ENCODE measurements at regions not wholly inside any gene's neighbourhood (a gene's known extent, or its start where the extent isn't known, plus 50 kb on each side); places are given as distances from the start of the nearest gene placed in this dataset.

DNA sequence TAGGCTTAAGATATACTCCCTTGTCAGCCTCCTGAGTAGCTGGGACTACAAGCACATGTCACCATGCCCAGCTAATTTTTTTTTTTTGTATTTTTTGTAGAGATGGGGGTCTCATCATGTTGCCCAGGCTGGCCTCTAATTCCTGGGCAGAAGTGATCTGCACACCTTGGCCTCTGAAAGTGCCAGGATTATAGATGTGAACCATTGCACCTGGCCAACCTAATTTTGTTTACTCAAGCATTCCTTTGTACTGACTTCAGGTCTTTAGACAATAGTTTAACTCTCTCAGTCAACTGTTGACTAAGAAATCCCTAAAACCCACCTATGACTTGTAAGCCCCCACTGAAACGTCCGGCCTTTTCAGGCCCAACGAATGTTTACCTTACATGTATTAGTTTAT lies 628.3 kb upstream of the CDH8 start:
- no peak for DNase-seq
- intact Hi-C loops (cut with DNase I; ENCODE audit: low total_unique reads), result no loop called here
- H3K36me3 ChIP-seq, result no peaks in the 10 kb centered on the region
- in situ Hi-C loops (cut with MboI; ENCODE audit: low pct_ligation_motif_present in 1 of 4, low pct_unique_long_range_greater_than_20kb in 1 of 4, low sequenced_read_pairs in 3 of 4), result no loop called here
- peaks cover 0 to 9% of the 10 kb centered on the region in 2 donors for H3K9me3 ChIP-seq
- 21 to 58% methylated on average over 3 of the region's 3 CpGs for WGBS, 2 donors (ENCODE audit: low coverage in 1 of 2)
- H3K27ac ChIP-seq, result no peak overlapping the region
- no peaks in the 10 kb centered on the region for H3K4me1 ChIP-seq
- H3K4me3 ChIP-seq, result no peak overlapping the region
- no peaks in the 10 kb centered on the region for H3K27me3 ChIP-seq
- no peak for TF ChIP-seq POLR2A (IDR thresholded peaks at IDR 0.05)
- TF ChIP-seq POLR2AphosphoS5 (IDR thresholded peaks at IDR 0.05), result no peak
- TF ChIP-seq, protein P1, sequence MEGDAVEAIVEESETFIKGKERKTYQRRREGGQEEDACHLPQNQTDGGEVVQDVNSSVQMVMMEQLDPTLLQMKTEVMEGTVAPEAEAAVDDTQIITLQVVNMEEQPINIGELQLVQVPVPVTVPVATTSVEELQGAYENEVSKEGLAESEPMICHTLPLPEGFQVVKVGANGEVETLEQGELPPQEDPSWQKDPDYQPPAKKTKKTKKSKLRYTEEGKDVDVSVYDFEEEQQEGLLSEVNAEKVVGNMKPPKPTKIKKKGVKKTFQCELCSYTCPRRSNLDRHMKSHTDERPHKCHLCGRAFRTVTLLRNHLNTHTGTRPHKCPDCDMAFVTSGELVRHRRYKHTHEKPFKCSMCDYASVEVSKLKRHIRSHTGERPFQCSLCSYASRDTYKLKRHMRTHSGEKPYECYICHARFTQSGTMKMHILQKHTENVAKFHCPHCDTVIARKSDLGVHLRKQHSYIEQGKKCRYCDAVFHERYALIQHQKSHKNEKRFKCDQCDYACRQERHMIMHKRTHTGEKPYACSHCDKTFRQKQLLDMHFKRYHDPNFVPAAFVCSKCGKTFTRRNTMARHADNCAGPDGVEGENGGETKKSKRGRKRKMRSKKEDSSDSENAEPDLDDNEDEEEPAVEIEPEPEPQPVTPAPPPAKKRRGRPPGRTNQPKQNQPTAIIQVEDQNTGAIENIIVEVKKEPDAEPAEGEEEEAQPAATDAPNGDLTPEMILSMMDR (IDR thresholded peaks at IDR 0.05), result no peak
- TF ChIP-seq EP300 (IDR thresholded peaks at IDR 0.05; ENCODE audit: low read depth), result no peak

DNA sequence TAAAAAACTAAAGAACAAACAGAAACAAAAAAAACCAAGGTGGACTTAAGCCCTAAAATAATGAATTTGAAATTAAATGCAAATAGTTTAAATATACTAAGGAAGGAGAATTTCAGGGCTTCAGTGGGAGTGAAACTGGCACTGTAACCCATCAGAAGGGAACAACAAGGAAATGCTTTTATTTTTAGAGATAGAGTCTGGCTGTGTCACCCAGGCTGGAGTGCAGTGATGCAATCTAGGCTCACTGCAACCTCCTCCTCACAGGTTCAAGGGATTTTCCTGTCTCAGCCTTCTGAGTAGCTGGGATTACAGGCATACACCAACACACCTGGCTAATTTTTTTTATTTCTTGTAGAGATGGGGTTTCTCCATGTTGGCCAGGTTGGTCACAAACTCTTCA lies 625.2 kb upstream of the CDH8 start:
- TF ChIP-seq, protein P1 (IDR thresholded peaks at IDR 0.05), result no peak
- no peak for TF ChIP-seq EP300 (IDR thresholded peaks at IDR 0.05; ENCODE audit: low read depth)
- no peak for TF ChIP-seq POLR2A (IDR thresholded peaks at IDR 0.05)
- no peak for TF ChIP-seq POLR2AphosphoS5 (IDR thresholded peaks at IDR 0.05)
- no peak overlapping the region for H3K4me3 ChIP-seq

DNA sequence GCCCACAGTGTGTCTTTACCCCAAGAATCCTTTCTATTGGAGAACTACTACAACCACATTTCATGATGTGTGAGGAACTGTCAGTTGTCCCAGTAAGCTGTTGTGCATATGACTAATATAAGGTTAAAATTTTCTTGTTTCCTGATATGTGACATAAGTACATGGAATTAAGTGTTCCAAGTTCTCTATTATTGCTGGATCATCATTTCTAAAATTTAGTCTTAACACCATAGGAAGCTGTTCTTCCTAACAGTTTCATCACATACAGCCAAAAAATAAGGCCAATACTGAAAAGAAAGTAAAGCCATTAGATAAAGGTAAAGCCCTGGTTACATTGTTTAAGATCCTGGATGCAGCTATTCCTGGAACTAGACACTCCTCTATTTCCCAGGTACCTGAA lies 620.9 kb upstream of the CDH8 start:
- no peaks in the 10 kb centered on the region for H3K4me1 ChIP-seq
- DNase-seq, result no peak
- H3K4me3 ChIP-seq, result no peak overlapping the region
- intact Hi-C loops (cut with DNase I; ENCODE audit: low total_unique reads) (no loop called here), in situ Hi-C loops (cut with MboI; ENCODE audit: low pct_ligation_motif_present in 1 of 4, low pct_unique_long_range_greater_than_20kb in 1 of 4, low sequenced_read_pairs in 3 of 4) (no loop called here)
- no peaks in the 10 kb centered on the region for H3K27me3 ChIP-seq
- H3K36me3 ChIP-seq, result no peaks in the 10 kb centered on the region
- no peak overlapping the region for H3K27ac ChIP-seq
- TF ChIP-seq EP300 (IDR thresholded peaks at IDR 0.05; ENCODE audit: low read depth) (no peak), POLR2A (IDR thresholded peaks at IDR 0.05) (no peak), POLR2AphosphoS5 (IDR thresholded peaks at IDR 0.05) (no peak)
- TF ChIP-seq, protein P1 (IDR thresholded peaks at IDR 0.05), result no peak
- H3K9me3 ChIP-seq, result peaks cover 0 to 9% of the 10 kb centered on the region in 2 donors

More for the DNA sequence above, 625.2 kb upstream of the CDH8 start:
- DNase-seq, result no peak
- Histone ChIP-seq H3K4me1 (no peaks in the 10 kb centered on the region), H3K27me3 (no peaks in the 10 kb centered on the region), H3K36me3 (no peaks in the 10 kb centered on the region), H3K9me3 (peaks cover 0 to 13% of the 10 kb centered on the region in 2 donors), H3K27ac (no peak overlapping the region)
- in situ Hi-C loops (cut with MboI; ENCODE audit: low pct_ligation_motif_present in 1 of 4, low pct_unique_long_range_greater_than_20kb in 1 of 4, low sequenced_read_pairs in 3 of 4) (no loop called here), intact Hi-C loops (cut with DNase I; ENCODE audit: low total_unique reads) (no loop called here)

DNA sequence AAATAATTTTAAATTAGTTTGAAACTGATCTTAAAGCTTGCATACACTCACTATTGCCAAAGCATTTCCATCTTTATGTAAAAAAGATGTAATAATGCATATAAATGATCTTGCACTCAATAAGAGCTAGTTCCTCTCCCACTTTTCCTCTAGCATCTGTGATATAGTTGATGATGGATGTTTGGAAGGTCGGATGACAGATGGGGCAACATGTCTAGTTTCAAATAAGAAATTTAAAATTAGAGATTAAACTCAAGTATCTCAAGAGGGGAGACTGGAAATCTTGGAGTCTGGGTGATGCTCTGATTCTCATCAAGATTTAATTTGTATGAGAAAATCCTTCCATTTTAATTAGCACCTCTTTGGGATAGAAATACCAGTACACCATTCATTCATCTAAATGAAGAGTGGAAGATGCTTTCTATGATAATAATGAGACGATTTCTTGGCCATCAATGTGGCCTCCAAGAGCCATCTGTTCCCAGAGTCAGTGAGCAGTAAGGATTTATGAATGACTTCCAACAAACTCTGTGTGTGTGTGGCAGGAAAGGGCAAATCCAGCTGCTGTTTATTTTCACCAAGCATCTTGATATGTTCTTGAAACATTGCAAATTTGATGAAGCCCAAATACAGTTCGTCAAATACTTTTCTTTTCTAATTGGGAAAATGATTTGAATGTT lies 616.3 kb upstream of the CDH8 start:
- H3K4me1 ChIP-seq, result no peaks in the 10 kb centered on the region
- TF ChIP-seq POLR2A (IDR thresholded peaks at IDR 0.05) (no peak), POLR2AphosphoS5 (IDR thresholded peaks at IDR 0.05) (no peak), EP300 (IDR thresholded peaks at IDR 0.05; ENCODE audit: low read depth) (no peak)
- TF ChIP-seq, protein P1 (IDR thresholded peaks at IDR 0.05), result no peak
- no peak for DNase-seq
- intact Hi-C loops (cut with DNase I; ENCODE audit: low total_unique reads), result no loop called here
- no peaks in the 10 kb centered on the region for H3K27me3 ChIP-seq
- WGBS, 2 donors (ENCODE audit: low coverage in 1 of 2), result 56 to 63% methylated on average over 3 of the region's 3 CpGs
- in situ Hi-C loops (cut with MboI; ENCODE audit: low pct_ligation_motif_present in 1 of 4, low pct_unique_long_range_greater_than_20kb in 1 of 4, low sequenced_read_pairs in 3 of 4), result no loop called here
- H3K36me3 ChIP-seq, result no peaks in the 10 kb centered on the region
- H3K4me3 ChIP-seq, result no peak overlapping the region
- H3K27ac ChIP-seq, result no peak overlapping the region
- no peaks in the 10 kb centered on the region for H3K9me3 ChIP-seq

Data from transverse colon (tissue), 4 donors.